ENCODE measurements at regions not wholly inside any gene's neighbourhood (a gene's known extent, or its start where the extent isn't known, plus 50 kb on each side); places are given as distances from the start of the nearest gene placed in this dataset.

DNA sequence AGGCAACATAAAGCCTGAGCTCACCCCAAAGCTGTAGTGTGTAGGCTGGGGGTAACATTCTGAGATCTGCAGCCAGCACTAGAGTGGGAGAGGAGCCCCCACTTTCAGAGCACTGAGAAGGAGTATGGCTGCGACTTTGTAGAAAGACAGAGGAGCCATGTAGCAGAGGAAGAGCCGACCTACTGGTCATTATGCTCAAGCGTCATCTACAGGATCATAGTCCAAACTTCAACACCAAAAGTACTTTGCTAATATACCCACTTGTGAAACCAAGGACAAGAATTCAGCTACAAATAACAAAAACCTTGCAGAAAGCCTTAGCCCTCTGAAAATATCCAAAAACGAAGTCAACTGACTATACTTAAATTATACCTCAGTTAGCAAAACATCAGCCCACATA, 330.1 kb downstream of the MAN2A1 start:
- CTCF ChIA-PET (ENCODE audit: partially characterized antibody) = interaction anchor here (0.6 to 0.9 kb wide), 3 partner anchors 26 to 288 kb away, joined by 3 to 4 read pairs (median 3); no protein-coding TSS in a partner anchor

More for the DNA sequence above, 330.1 kb downstream of the MAN2A1 start:
- H2AK5ac ChIP-seq (ENCODE audit: low read depth, low read length) = no peak overlapping the region
- H3K36me3 ChIP-seq (ENCODE audit: control insufficient read depth in 2 of 4, insufficient read depth in 4 of 4, low read length in 3 of 4) = no peaks in the 10 kb centered on the region
- H3K4ac ChIP-seq (replicated peaks; ENCODE audit: insufficient read length, low read depth, low read length) = no peak overlapping the region
- H3K9me3 ChIP-seq (ENCODE audit: insufficient read depth in 2 of 2, low read depth in 1 of 2, low read length in 1 of 2) = no peaks in the 10 kb centered on the region
- TF ChIP-seq MAFK (IDR thresholded peaks at IDR 0.05; ENCODE audit: low read depth, low read length) = no peak
- no peak for TF ChIP-seq TCF12 (IDR thresholded peaks at IDR 0.05; ENCODE audit: low read depth, low read length)
- no peak for TF ChIP-seq KDM4A (IDR thresholded peaks at IDR 0.05; ENCODE audit: low read depth, low read length, severe bottlenecking)
- TF ChIP-seq, protein P1, sequence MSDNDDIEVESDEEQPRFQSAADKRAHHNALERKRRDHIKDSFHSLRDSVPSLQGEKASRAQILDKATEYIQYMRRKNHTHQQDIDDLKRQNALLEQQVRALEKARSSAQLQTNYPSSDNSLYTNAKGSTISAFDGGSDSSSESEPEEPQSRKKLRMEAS (IDR thresholded peaks at IDR 0.05) = no peak
- TF ChIP-seq PHF8 (conservative IDR thresholded peaks at IDR 0.05; ENCODE audit: low read depth, low read length) = no peak
- no peak for TF ChIP-seq BACH1 (IDR thresholded peaks at IDR 0.05; ENCODE audit: low read length)
- H3K23me2 ChIP-seq (ENCODE audit: low read depth, low read length) = no peaks in the 10 kb centered on the region
- POLR2A ChIA-PET (ENCODE audit: partially characterized antibody) = no interaction called here
- no peak overlapping the region for H2BK12ac ChIP-seq (ENCODE audit: low read depth, low read length)
- no peaks in the 10 kb centered on the region for H3K4me1 ChIP-seq (replicated peaks in 1 of 4; ENCODE audit: control insufficient read depth in 3 of 4, insufficient read depth in 4 of 4, low read length in 3 of 4)
- H2BK20ac ChIP-seq (ENCODE audit: low read length) = no peak overlapping the region
- no peak overlapping the region for H3K9ac ChIP-seq (replicated peaks in 1 of 4; ENCODE audit: extremely low read depth in 1 of 4, low read depth in 3 of 4, low read length in 3 of 4)
- no peak overlapping the region for H2BK15ac ChIP-seq (ENCODE audit: low read length)
- H4K5ac ChIP-seq (ENCODE audit: insufficient read length, low read depth, low read length) = no peak overlapping the region
- no peak overlapping the region for H3K4me3 ChIP-seq (ENCODE audit: extremely low read depth in 1 of 4, insufficient read depth in 2 of 4, low read depth in 3 of 4, low read length in 4 of 4)
- H3K18ac ChIP-seq (ENCODE audit: extremely low read depth, low read length) = no peak overlapping the region
- no peak overlapping the region for H3K56ac ChIP-seq (replicated peaks; ENCODE audit: insufficient read length, low read depth, low read length)
- no peak overlapping the region for H4K91ac ChIP-seq (replicated peaks; ENCODE audit: insufficient read length, low read length)
- no peak overlapping the region for H2BK120ac ChIP-seq (replicated peaks; ENCODE audit: low read depth, low read length)
- no peak overlapping the region for H3K23ac ChIP-seq (ENCODE audit: insufficient read length)
- H2BK5ac ChIP-seq (ENCODE audit: low read depth, low read length) = no peak overlapping the region
- no peaks in the 10 kb centered on the region for H3K79me2 ChIP-seq (ENCODE audit: control insufficient read depth in 1 of 2, insufficient read depth in 2 of 2, low read length in 2 of 2)
- no peak overlapping the region for H2AFZ ChIP-seq (ENCODE audit: low read length)
- H3K14ac ChIP-seq (ENCODE audit: insufficient read length) = no peak overlapping the region
- no peaks in the 10 kb centered on the region for H3K27me3 ChIP-seq (replicated peaks in 1 of 4; ENCODE audit: control insufficient read depth in 3 of 4, extremely low read depth in 1 of 4, insufficient read depth in 3 of 4, low read length in 3 of 4)
- H3K4me2 ChIP-seq (ENCODE audit: insufficient read depth in 1 of 2, low read depth in 2 of 2, low read length in 2 of 2) = no peak overlapping the region
- H4K20me1 ChIP-seq (replicated peaks in 1 of 2; ENCODE audit: control insufficient read depth in 1 of 2, insufficient read depth in 2 of 2, low read length in 2 of 2) = no peaks in the 10 kb centered on the region
- no peaks in the 10 kb centered on the region for H3K79me1 ChIP-seq (ENCODE audit: low read depth, low read length)
- FAIRE-seq (no peak), DNase-seq (ENCODE audit: low read depth in 1 of 2, low spot score in 2 of 2) (no peak)
- H3K27ac ChIP-seq (ENCODE audit: low read depth, low read length) = no peak overlapping the region
- WGBS, 2 experiments (ENCODE audit: extremely low coverage in 1 of 2, insufficient coverage in 1 of 2, insufficient read length in 1 of 2, insufficient replicate concordance in 2 of 2, low coverage in 1 of 2, low lambda C conversion rate in 2 of 2, missing lambda C conversion rate in 1 of 2) = 89% methylated on average over 4 of the region's 4 CpGs; no CpG with 5 or more reads in 1 of the 2 experiments
- H4K8ac ChIP-seq (ENCODE audit: extremely low read depth, insufficient read depth, low read length) = no peak overlapping the region
